GM12878 (cell line): ENCODE measurements at regions not wholly inside any gene's neighbourhood (a gene's known extent, or its start where the extent isn't known, plus 50 kb on each side); places are given as distances from the start of the nearest gene placed in this dataset.

Experiments
- ATAC-seq: fragments of 200-7000 bp; cut with Tn5 transposase; 3 replicates; pipeline ENCODE4 v1.9.1; 2020; ENCODE audit warnings: mild to moderate bottlenecking, moderate library complexity
- BruUV-seq: library from RNA; stranded (reverse); fragments of 400-500 nt; replicated peaks from 2 replicates; lab custom pipeline; 2021; lab: Mats Ljungman, UMichigan
- CTCF ChIA-PET: fragments of 300-600 bp; sonication (Branson Sonifier 250); formaldehyde crosslinking; extraction: SDS; loops from one replicate; lab custom pipeline; 2021; ENCODE audit warnings: inconsistent platforms; lab: Yijun Ruan, JAX
- POLR2A ChIA-PET: fragments of 350-600 bp; formaldehyde crosslinking; extraction: SDS; loops from one replicate; lab custom pipeline; 2021; ENCODE audit warnings: inconsistent platforms; lab: Charles Lee
- RAD21 ChIA-PET: fragments of 300-600 bp; sonication (Branson Sonifier 250); formaldehyde crosslinking; loops from one replicate; lab custom pipeline; 2023; ENCODE audit warnings: antibody characterized with exemption; ENCODE audit not compliant: unreplicated experiment; lab: Charles Lee
- SMC1A ChIA-PET: fragments of 300-600 bp; sonication (Branson Sonifier 250); formaldehyde crosslinking; loops from one replicate; lab custom pipeline; 2023; ENCODE audit not compliant: unreplicated experiment, uncharacterized antibody; lab: Charles Lee
- DNase-seq: peaks from one replicate; pipeline ENCODE4 v3.0.0-alpha.2; 2011; ENCODE audit warnings: low read depth, low spot score
- FAIRE-seq: peaks from 3 replicates; lab custom pipeline; 2011; peaks lifted over from hg19 to GRCh38; lab: Jason Lieb, UNC
- H2AFZ ChIP-seq: 2 replicates; pipeline ENCODE4 v1.6.0; 2011; ENCODE audit warnings: low read depth, low read length, control low read depth; ENCODE audit not compliant: control insufficient read depth
- H3K27ac ChIP-seq: 2 replicates; pipeline ENCODE4 v1.5.1; 2011; ENCODE audit warnings: control low read depth; ENCODE audit not compliant: control insufficient read depth, insufficient read depth
- H3K27me3 ChIP-seq, 2 experiments: replicated peaks in 1 of 2; 2 replicates each; pipeline versions ENCODE4 v1.6.0 to v1.6.1; 2011; ENCODE audit warnings: low read length in 1 of 2; ENCODE audit not compliant: control insufficient read depth in 2 of 2, insufficient read depth in 2 of 2
- H3K36me3 ChIP-seq, 2 experiments: 2 replicates each; pipeline ENCODE4 v1.5.1; 2011; ENCODE audit warnings: low read length in 1 of 2; ENCODE audit not compliant: control insufficient read depth in 2 of 2, insufficient read depth in 2 of 2
- H3K4me1 ChIP-seq: 2 replicates; pipeline ENCODE4 v1.6.1; 2011; ENCODE audit warnings: mild to moderate bottlenecking, low read length, moderate library complexity, mixed read lengths; ENCODE audit not compliant: control insufficient read depth, insufficient read depth
- H3K4me2 ChIP-seq: 2 replicates; pipeline ENCODE4 v1.6.0; 2011; ENCODE audit warnings: control low read depth; ENCODE audit not compliant: control insufficient read depth, insufficient read depth
- H3K4me3 ChIP-seq: fragments of 200-600 bp; sonication (generic); 2 replicates; pipeline ENCODE4 v1.5.1; 2016
- H3K79me2 ChIP-seq: 2 replicates; pipeline ENCODE4 v1.6.0; 2011; ENCODE audit warnings: low read length; ENCODE audit not compliant: control insufficient read depth, insufficient read depth
- H3K9ac ChIP-seq: 2 replicates; pipeline ENCODE4 v1.8.0; 2011; ENCODE audit warnings: low read length, control low read depth, mixed read lengths; ENCODE audit not compliant: control insufficient read depth, insufficient read depth
- H3K9me3 ChIP-seq: replicated peaks from 3 replicates; pipeline ENCODE4 v1.5.1; 2011; ENCODE audit warnings: mild to moderate bottlenecking, low read length; ENCODE audit not compliant: control insufficient read depth, insufficient read depth
- H4K20me1 ChIP-seq: 2 replicates; pipeline ENCODE4 v1.6.0; 2011; ENCODE audit not compliant: control insufficient read depth, insufficient read depth
- CBFB ChIP-seq: IDR thresholded peaks from 2 replicates; pipeline ENCODE4 v1.6.1; 2016; ENCODE audit warnings: antibody characterized with exemption, low read depth
- WGBS: methylation state at CpG from one replicate; pipeline ENCODE4 v1.1.6; 2016; ENCODE audit warnings: low lambda C conversion rate; ENCODE audit not compliant: insufficient replicate concordance, insufficient coverage; ENCODE audit errors: missing lambda C conversion rate; 5-methylcytosine and 5-hydroxymethylcytosine counted together
- in situ Hi-C: fragments of 300-500 bp; cut with MboI; formaldehyde crosslinking; loops from 9 replicates; pipeline ENCODE4 v1.14.3; 2018; ENCODE audit warnings: mixed read lengths
- intact Hi-C: fragments of 100-400 bp; cut with micrococcal nuclease; formaldehyde crosslinking; loops from one replicate; pipeline ENCODE4 v1.14.2; 2022; ENCODE audit not compliant: unreplicated experiment
- TF ChIP-seq, protein P1 (sequence below): fragments of 450-650 bp; IDR thresholded peaks from 2 replicates; pipeline ENCODE4 v1.6.1; 2017; ENCODE audit warnings: mild to moderate bottlenecking
- TF ChIP-seq, protein P2 (sequence below): fragments of 450-650 bp; IDR thresholded peaks from 2 replicates; pipeline ENCODE4 v1.6.1; 2017; ENCODE audit warnings: mild to moderate bottlenecking, low read depth, inconsistent platforms; ENCODE audit not compliant: poor library complexity, severe bottlenecking
- TF ChIP-seq, protein P3 (sequence below): fragments of 450-650 bp; formaldehyde crosslinking; IDR thresholded peaks from 2 replicates; pipeline ENCODE4 v1.4.0; 2022; ENCODE audit warnings: mild to moderate bottlenecking, moderate library complexity
- TF ChIP-seq, protein P4 (sequence below): IDR thresholded peaks from 2 replicates; pipeline ENCODE4 v1.6.1; 2012; ENCODE audit warnings: low read depth, low read length, improper control_type of control experiment
- TF ChIP-seq, protein P5 (sequence below): IDR thresholded peaks from 2 replicates; pipeline ENCODE4 v1.6.1; 2012; ENCODE audit warnings: improper control_type of control experiment, low read depth, low read length; ENCODE audit not compliant: insufficient replicate concordance
- TF ChIP-seq, protein P6 (sequence below): fragments of 450-650 bp; IDR thresholded peaks from 2 replicates; pipeline ENCODE4 v1.6.1; 2017; ENCODE audit warnings: low read depth, mild to moderate bottlenecking, moderate library complexity

DNA sequence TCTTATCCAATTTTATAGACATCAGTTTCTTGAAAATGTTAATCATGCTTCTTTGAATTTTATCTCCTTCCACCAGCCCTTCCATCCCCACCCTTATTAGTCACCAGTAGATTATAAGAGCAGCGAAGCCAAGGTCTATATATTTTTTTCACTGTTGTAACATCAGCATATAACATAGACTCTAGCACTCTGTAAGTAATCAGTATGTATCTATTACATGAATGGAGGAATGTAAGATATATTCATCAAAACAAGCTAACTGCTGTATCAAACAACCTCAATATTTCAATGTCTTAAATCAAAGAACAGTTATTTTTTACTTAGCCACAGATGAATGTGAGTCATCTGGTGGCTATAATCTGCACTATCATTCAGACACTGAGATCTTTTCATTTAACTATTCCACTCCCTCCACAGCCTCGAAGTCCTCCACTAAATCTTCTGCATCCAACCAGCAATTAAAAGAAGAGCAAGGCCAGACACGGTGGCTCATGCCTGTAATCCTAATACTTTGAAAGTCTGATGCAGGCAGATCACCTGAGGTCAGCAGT, 178.9 kb downstream of the CENPC start:
- Histone ChIP-seq H3K4me1 (no peaks in the 10 kb centered on the region), H3K4me3 (no peak overlapping the region), H3K9me3 (no peaks in the 10 kb centered on the region), H3K9ac (no peak overlapping the region), H3K27ac (no peak overlapping the region), H3K79me2 (no peaks in the 10 kb centered on the region), H2AFZ (no peak overlapping the region), H3K36me3 (no peaks in the 10 kb centered on the region), H3K27me3 (no peaks in the 10 kb centered on the region; a peak in 2 of 4 replicates), H4K20me1 (no peaks in the 10 kb centered on the region), H3K4me2 (no peak overlapping the region)
- ChIA-PET RAD21 (no interaction called here), SMC1A (interaction anchor here (1.0 kb wide), 1 partner anchor 8 kb away, joined by 4 read pairs; no protein-coding TSS in a partner anchor), CTCF (interaction anchor here (0.6 to 2.6 kb wide), 3 partner anchors 27 to 38 kb away, joined by 3 to 6 read pairs (median 3); no protein-coding TSS in a partner anchor), POLR2A (no interaction called here)
- ATAC-seq (no peak), DNase-seq (no peak), FAIRE-seq (no peak)
- in situ Hi-C loops: no loop called here
- intact Hi-C loops: no loop called here
- BruUV-seq: no TSS peak
- 0% methylated on average over 3 of the region's 3 CpGs for WGBS
- no peak for TF ChIP-seq CBFB
- TF ChIP-seq, protein P1, sequence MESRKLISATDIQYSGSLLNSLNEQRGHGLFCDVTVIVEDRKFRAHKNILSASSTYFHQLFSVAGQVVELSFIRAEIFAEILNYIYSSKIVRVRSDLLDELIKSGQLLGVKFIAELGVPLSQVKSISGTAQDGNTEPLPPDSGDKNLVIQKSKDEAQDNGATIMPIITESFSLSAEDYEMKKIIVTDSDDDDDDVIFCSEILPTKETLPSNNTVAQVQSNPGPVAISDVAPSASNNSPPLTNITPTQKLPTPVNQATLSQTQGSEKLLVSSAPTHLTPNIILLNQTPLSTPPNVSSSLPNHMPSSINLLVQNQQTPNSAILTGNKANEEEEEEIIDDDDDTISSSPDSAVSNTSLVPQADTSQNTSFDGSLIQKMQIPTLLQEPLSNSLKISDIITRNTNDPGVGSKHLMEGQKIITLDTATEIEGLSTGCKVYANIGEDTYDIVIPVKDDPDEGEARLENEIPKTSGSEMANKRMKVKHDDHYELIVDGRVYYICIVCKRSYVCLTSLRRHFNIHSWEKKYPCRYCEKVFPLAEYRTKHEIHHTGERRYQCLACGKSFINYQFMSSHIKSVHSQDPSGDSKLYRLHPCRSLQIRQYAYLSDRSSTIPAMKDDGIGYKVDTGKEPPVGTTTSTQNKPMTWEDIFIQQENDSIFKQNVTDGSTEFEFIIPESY: no peak
- TF ChIP-seq, protein P2, sequence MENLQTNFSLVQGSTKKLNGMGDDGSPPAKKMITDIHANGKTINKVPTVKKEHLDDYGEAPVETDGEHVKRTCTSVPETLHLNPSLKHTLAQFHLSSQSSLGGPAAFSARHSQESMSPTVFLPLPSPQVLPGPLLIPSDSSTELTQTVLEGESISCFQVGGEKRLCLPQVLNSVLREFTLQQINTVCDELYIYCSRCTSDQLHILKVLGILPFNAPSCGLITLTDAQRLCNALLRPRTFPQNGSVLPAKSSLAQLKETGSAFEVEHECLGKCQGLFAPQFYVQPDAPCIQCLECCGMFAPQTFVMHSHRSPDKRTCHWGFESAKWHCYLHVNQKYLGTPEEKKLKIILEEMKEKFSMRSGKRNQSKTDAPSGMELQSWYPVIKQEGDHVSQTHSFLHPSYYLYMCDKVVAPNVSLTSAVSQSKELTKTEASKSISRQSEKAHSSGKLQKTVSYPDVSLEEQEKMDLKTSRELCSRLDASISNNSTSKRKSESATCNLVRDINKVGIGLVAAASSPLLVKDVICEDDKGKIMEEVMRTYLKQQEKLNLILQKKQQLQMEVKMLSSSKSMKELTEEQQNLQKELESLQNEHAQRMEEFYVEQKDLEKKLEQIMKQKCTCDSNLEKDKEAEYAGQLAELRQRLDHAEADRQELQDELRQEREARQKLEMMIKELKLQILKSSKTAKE: no peak
- TF ChIP-seq, protein P3, sequence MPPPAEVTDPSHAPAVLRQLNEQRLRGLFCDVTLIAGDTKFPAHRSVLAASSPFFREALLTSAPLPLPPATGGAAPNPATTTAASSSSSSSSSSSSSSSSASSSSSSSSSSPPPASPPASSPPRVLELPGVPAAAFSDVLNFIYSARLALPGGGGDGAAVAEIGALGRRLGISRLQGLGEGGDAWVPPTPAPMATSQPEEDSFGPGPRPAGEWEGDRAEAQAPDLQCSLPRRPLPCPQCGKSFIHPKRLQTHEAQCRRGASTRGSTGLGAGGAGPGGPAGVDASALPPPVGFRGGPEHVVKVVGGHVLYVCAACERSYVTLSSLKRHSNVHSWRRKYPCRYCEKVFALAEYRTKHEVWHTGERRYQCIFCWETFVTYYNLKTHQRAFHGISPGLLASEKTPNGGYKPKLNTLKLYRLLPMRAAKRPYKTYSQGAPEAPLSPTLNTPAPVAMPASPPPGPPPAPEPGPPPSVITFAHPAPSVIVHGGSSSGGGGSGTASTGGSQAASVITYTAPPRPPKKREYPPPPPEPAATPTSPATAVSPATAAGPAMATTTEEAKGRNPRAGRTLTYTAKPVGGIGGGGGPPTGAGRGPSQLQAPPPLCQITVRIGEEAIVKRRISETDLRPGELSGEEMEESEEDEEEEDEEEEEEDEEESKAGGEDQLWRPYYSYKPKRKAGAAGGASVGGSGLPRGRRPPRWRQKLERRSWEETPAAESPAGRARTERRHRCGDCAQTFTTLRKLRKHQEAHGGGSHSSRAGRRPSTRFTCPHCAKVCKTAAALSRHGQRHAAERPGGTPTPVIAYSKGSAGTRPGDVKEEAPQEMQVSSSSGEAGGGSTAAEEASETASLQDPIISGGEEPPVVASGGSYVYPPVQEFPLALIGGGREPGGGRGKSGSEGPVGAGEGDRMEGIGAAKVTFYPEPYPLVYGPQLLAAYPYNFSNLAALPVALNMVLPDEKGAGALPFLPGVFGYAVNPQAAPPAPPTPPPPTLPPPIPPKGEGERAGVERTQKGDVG: no peak
- TF ChIP-seq, protein P4, sequence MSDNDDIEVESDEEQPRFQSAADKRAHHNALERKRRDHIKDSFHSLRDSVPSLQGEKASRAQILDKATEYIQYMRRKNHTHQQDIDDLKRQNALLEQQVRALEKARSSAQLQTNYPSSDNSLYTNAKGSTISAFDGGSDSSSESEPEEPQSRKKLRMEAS: no peak
- TF ChIP-seq, protein P5, sequence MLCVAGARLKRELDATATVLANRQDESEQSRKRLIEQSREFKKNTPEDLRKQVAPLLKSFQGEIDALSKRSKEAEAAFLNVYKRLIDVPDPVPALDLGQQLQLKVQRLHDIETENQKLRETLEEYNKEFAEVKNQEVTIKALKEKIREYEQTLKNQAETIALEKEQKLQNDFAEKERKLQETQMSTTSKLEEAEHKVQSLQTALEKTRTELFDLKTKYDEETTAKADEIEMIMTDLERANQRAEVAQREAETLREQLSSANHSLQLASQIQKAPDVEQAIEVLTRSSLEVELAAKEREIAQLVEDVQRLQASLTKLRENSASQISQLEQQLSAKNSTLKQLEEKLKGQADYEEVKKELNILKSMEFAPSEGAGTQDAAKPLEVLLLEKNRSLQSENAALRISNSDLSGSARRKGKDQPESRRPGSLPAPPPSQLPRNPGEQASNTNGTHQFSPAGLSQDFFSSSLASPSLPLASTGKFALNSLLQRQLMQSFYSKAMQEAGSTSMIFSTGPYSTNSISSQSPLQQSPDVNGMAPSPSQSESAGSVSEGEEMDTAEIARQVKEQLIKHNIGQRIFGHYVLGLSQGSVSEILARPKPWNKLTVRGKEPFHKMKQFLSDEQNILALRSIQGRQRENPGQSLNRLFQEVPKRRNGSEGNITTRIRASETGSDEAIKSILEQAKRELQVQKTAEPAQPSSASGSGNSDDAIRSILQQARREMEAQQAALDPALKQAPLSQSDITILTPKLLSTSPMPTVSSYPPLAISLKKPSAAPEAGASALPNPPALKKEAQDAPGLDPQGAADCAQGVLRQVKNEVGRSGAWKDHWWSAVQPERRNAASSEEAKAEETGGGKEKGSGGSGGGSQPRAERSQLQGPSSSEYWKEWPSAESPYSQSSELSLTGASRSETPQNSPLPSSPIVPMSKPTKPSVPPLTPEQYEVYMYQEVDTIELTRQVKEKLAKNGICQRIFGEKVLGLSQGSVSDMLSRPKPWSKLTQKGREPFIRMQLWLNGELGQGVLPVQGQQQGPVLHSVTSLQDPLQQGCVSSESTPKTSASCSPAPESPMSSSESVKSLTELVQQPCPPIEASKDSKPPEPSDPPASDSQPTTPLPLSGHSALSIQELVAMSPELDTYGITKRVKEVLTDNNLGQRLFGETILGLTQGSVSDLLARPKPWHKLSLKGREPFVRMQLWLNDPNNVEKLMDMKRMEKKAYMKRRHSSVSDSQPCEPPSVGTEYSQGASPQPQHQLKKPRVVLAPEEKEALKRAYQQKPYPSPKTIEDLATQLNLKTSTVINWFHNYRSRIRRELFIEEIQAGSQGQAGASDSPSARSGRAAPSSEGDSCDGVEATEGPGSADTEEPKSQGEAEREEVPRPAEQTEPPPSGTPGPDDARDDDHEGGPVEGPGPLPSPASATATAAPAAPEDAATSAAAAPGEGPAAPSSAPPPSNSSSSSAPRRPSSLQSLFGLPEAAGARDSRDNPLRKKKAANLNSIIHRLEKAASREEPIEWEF: no peak
- TF ChIP-seq, protein P6, sequence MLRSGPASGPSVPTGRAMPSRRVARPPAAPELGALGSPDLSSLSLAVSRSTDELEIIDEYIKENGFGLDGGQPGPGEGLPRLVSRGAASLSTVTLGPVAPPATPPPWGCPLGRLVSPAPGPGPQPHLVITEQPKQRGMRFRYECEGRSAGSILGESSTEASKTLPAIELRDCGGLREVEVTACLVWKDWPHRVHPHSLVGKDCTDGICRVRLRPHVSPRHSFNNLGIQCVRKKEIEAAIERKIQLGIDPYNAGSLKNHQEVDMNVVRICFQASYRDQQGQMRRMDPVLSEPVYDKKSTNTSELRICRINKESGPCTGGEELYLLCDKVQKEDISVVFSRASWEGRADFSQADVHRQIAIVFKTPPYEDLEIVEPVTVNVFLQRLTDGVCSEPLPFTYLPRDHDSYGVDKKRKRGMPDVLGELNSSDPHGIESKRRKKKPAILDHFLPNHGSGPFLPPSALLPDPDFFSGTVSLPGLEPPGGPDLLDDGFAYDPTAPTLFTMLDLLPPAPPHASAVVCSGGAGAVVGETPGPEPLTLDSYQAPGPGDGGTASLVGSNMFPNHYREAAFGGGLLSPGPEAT: no peak
